ENCODE measurements at regions not wholly inside any gene's neighbourhood (a gene's known extent, or its start where the extent isn't known, plus 50 kb on each side); places are given as distances from the start of the nearest gene placed in this dataset.
"Not testable (repeated sequence)": the region's sequence is repeated elsewhere in the genome, so short reads cannot be mapped to it uniquely, and the experiment has no call there.

GRCh38 chr7:86155623-86156022 is 488.1 kb upstream of the GRM3 start:
- ChIA-PET POLR2A (no interaction called here), CTCF (no interaction called here)
- no peak for DNase-seq
- peaks cover 6% of the 10 kb centered on the region for H3K9me3 Mint-ChIP-seq
- no peaks in the 10 kb centered on the region for H3K4me1 Mint-ChIP-seq (ENCODE audit: low read depth)
- no peak overlapping the region for H3K4me3 Mint-ChIP-seq
- no peak overlapping the region for H3K27ac Mint-ChIP-seq
- H3K36me3 Mint-ChIP-seq: no peaks in the 10 kb centered on the region
- intact Hi-C loops (cut with micrococcal nuclease): no loop called here
- H3K27me3 Mint-ChIP-seq: no peaks in the 10 kb centered on the region

GRCh38 chr7:86152926-86153325 is 490.8 kb upstream of the GRM3 start:
- Mint-ChIP-seq H3K27me3 (no peaks in the 10 kb centered on the region), H3K4me3 (no peak overlapping the region), H3K36me3 (no peaks in the 10 kb centered on the region), H3K4me1 (ENCODE audit: low read depth) (no peaks in the 10 kb centered on the region), H3K27ac (no peak overlapping the region), H3K9me3 (peaks cover 7% of the 10 kb centered on the region)
- ChIA-PET POLR2A (no interaction called here), CTCF (no interaction called here)
- intact Hi-C loops (cut with micrococcal nuclease): no loop called here
- DNase-seq: no peak

GRCh38 chr7:86149024-86149665 is 494.6 kb upstream of the GRM3 start:
- POLR2A ChIA-PET: no interaction called here
- DNase-seq: no peak
- peaks cover 21% of the 10 kb centered on the region for H3K9me3 Mint-ChIP-seq
- H3K27me3 Mint-ChIP-seq: no peaks in the 10 kb centered on the region
- CTCF ChIA-PET: no interaction called here
- H3K27ac Mint-ChIP-seq: no peak overlapping the region
- no peaks in the 10 kb centered on the region for H3K36me3 Mint-ChIP-seq
- intact Hi-C loops (cut with micrococcal nuclease): no loop called here
- H3K4me1 Mint-ChIP-seq (ENCODE audit: low read depth): no peaks in the 10 kb centered on the region
- no peak overlapping the region for H3K4me3 Mint-ChIP-seq

GRCh38 chr7:86148501-86148900 is 495.2 kb upstream of the GRM3 start:
- CTCF ChIA-PET: no interaction called here
- Mint-ChIP-seq H3K4me1 (ENCODE audit: low read depth) (no peaks in the 10 kb centered on the region), H3K27ac (no peak overlapping the region), H3K9me3 (peaks cover 22% of the 10 kb centered on the region), H3K27me3 (no peaks in the 10 kb centered on the region), H3K36me3 (no peaks in the 10 kb centered on the region), H3K4me3 (no peak overlapping the region)
- intact Hi-C loops (cut with micrococcal nuclease): no loop called here
- no peak for DNase-seq
- POLR2A ChIA-PET: no interaction called here

- ChIA-PET POLR2A (interaction anchor here (0.6 kb wide), 1 partner anchor 267 kb away, joined by 4 read pairs; no protein-coding TSS in a partner anchor), CTCF (no interaction called here)
- Mint-ChIP-seq H3K9me3 (peaks cover 7% of the 10 kb centered on the region), H3K4me1 (ENCODE audit: low read depth) (no peaks in the 10 kb centered on the region), H3K36me3 (no peaks in the 10 kb centered on the region), H3K27me3 (no peaks in the 10 kb centered on the region), H3K27ac (no peak overlapping the region), H3K4me3 (no peak overlapping the region)
- no peak for DNase-seq
- intact Hi-C loops (cut with micrococcal nuclease): no loop called here
These were observed 506.4 kb upstream of the GRM3 start for GRCh38 chr7:86137343-86137742.

GRCh38 chr7:86130268-86130667 is 513.4 kb upstream of the GRM3 start:
- Mint-ChIP-seq H3K9me3 (peaks cover 3% of the 10 kb centered on the region), H3K27ac (no peak overlapping the region), H3K4me3 (no peak overlapping the region), H3K27me3 (no peaks in the 10 kb centered on the region), H3K36me3 (no peaks in the 10 kb centered on the region), H3K4me1 (ENCODE audit: low read depth) (no peaks in the 10 kb centered on the region)
- DNase-seq: no peak
- ChIA-PET CTCF (no interaction called here), POLR2A (no interaction called here)
- intact Hi-C loops (cut with micrococcal nuclease): no loop called here

- no peaks in the 10 kb centered on the region for H3K36me3 Mint-ChIP-seq
- no peaks in the 10 kb centered on the region for H3K27me3 Mint-ChIP-seq
- H3K27ac Mint-ChIP-seq: no peak overlapping the region
- ChIA-PET CTCF (interaction anchor here (1.1 kb wide), 1 partner anchor 74 kb away, joined by 3 read pairs; no protein-coding TSS in a partner anchor), POLR2A (no interaction called here)
- no peak overlapping the region for H3K4me3 Mint-ChIP-seq
- H3K4me1 Mint-ChIP-seq (ENCODE audit: low read depth): no peaks in the 10 kb centered on the region
- DNase-seq: no peak
- intact Hi-C loops (cut with micrococcal nuclease): no loop called here
- peaks cover 17% of the 10 kb centered on the region for H3K9me3 Mint-ChIP-seq
These were observed 520.2 kb upstream of the GRM3 start for GRCh38 chr7:86123476-86123875.

- peaks cover 11% of the 10 kb centered on the region for H3K9me3 Mint-ChIP-seq
- H3K27me3 Mint-ChIP-seq: no peaks in the 10 kb centered on the region
- ChIA-PET CTCF (no interaction called here), POLR2A (no interaction called here)
- no peak overlapping the region for H3K27ac Mint-ChIP-seq
- H3K4me3 Mint-ChIP-seq: no peak overlapping the region
- intact Hi-C loops (cut with micrococcal nuclease): no loop called here
- no peaks in the 10 kb centered on the region for H3K36me3 Mint-ChIP-seq
- no peak for DNase-seq
- H3K4me1 Mint-ChIP-seq (ENCODE audit: low read depth): no peaks in the 10 kb centered on the region
These were observed 549.5 kb upstream of the GRM3 start for GRCh38 chr7:86094166-86094669.

GRCh38 chr7:86091369-86091768 is 552.3 kb upstream of the GRM3 start:
- POLR2A ChIA-PET: no interaction called here
- Mint-ChIP-seq H3K36me3 (no peaks in the 10 kb centered on the region), H3K27ac (no peak overlapping the region), H3K9me3 (peaks cover 14% of the 10 kb centered on the region), H3K4me1 (ENCODE audit: low read depth) (no peaks in the 10 kb centered on the region), H3K4me3 (no peak overlapping the region), H3K27me3 (no peaks in the 10 kb centered on the region)
- CTCF ChIA-PET: no interaction called here
- no peak for DNase-seq
- intact Hi-C loops (cut with micrococcal nuclease): no loop called here

- H3K4me3 Mint-ChIP-seq: no peak overlapping the region
- intact Hi-C loops (cut with micrococcal nuclease): no loop called here
These were observed 554.3 kb upstream of the GRM3 start for GRCh38 chr7:86089455-86089854.

GRCh38 chr7:86064572-86064971 is 579.1 kb upstream of the GRM3 start:
- H3K27me3 Mint-ChIP-seq; POLR2A ChIA-PET; intact Hi-C loops (cut with micrococcal nuclease); H3K4me1 Mint-ChIP-seq (ENCODE audit: low read depth); H3K36me3 Mint-ChIP-seq; DNase-seq; H3K4me3 Mint-ChIP-seq; H3K27ac Mint-ChIP-seq; CTCF ChIA-PET: not testable (repeated sequence)
- H3K9me3 Mint-ChIP-seq: peaks cover 20% of the 10 kb centered on the region

More at GRCh38 chr7:86089455-86089854, 554.3 kb upstream of the GRM3 start:
- ChIA-PET POLR2A (no interaction called here), CTCF (interaction anchor here (0.6 kb wide), 1 partner anchor 181 kb away, joined by 3 read pairs; no protein-coding TSS in a partner anchor)
- Mint-ChIP-seq H3K27me3 (no peaks in the 10 kb centered on the region), H3K27ac (no peak overlapping the region), H3K4me1 (ENCODE audit: low read depth) (no peaks in the 10 kb centered on the region), H3K36me3 (no peaks in the 10 kb centered on the region), H3K9me3 (peaks cover 14% of the 10 kb centered on the region)
- DNase-seq: no peak

GRCh38 chr7:86058649-86059048 is 585.1 kb upstream of the GRM3 start:
- Mint-ChIP-seq H3K36me3 (no peaks in the 10 kb centered on the region), H3K9me3 (peaks cover 44% of the 10 kb centered on the region), H3K4me3 (no peak overlapping the region), H3K27me3 (no peaks in the 10 kb centered on the region), H3K27ac (no peak overlapping the region), H3K4me1 (ENCODE audit: low read depth) (no peaks in the 10 kb centered on the region)
- ChIA-PET CTCF (no interaction called here), POLR2A (no interaction called here)
- no peak for DNase-seq
- intact Hi-C loops (cut with micrococcal nuclease): no loop called here

- ChIA-PET CTCF (no interaction called here), POLR2A (no interaction called here)
- intact Hi-C loops (cut with micrococcal nuclease): no loop called here
- H3K9me3 Mint-ChIP-seq: peaks cover 11% of the 10 kb centered on the region
- no peak overlapping the region for H3K27ac Mint-ChIP-seq
- no peaks in the 10 kb centered on the region for H3K27me3 Mint-ChIP-seq
- H3K4me3 Mint-ChIP-seq: no peak overlapping the region
- H3K36me3 Mint-ChIP-seq: no peaks in the 10 kb centered on the region
- DNase-seq: no peak
- H3K4me1 Mint-ChIP-seq (ENCODE audit: low read depth): no peaks in the 10 kb centered on the region
These were observed 592.8 kb upstream of the GRM3 start for GRCh38 chr7:86050918-86051317.
